ENCODE measurements at regions not wholly inside any gene's neighbourhood (a gene's known extent, or its start where the extent isn't known, plus 50 kb on each side); places are given as distances from the start of the nearest gene placed in this dataset.

DNA sequence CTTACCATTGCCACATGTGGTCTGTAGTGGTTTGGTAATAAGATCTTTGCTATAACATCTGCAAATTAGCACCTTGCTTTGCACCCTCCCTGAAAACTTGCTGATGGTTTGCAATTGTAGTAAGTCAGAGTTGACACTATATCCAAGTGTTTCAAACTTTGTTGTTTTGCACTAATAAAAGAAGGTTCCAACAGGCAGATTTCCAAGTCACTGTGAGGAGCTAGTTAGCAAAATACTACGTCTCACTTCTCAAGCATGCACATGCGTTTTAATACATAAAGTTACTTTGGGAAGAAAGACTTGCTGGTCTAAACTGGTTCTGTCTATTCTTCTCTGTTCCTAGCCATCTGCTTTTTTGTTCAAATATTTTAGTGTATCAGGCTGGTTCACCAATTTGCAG, 103.7 kb upstream of the ZNF521 start:
- no peak for TF ChIP-seq CTCF (IDR thresholded peaks at IDR 0.05; ENCODE audit: low read depth, low read length)
- TF ChIP-seq EZH2phosphoT487 (IDR thresholded peaks at IDR 0.05; ENCODE audit: low read depth): no peak

Measured in OCI-LY3 (cell line).